ENCODE measurements at regions not wholly inside any gene's neighbourhood (a gene's known extent, or its start where the extent isn't known, plus 50 kb on each side); places are given as distances from the start of the nearest gene placed in this dataset.

- Histone ChIP-seq H2AFZ (ENCODE audit: low read depth) (no peak overlapping the region), H3K9ac (no peak overlapping the region), H3K9me2 (no peaks in the 10 kb centered on the region), H3K36me3 (replicated peaks in 1 of 2; ENCODE audit: control insufficient read depth in 1 of 2, insufficient read depth in 2 of 2, low read length in 1 of 2) (no peaks in the 10 kb centered on the region), H3K27me3 (ENCODE audit: insufficient read depth) (no peaks in the 10 kb centered on the region), H3K79me2 (ENCODE audit: insufficient read depth) (no peaks in the 10 kb centered on the region), H3K4me1 (ENCODE audit: control insufficient read depth in 1 of 2, insufficient read depth in 2 of 2, low read depth in 1 of 2, low read length in 1 of 2) (peaks cover 10 to 26% of the 10 kb centered on the region in 2 experiments), H4K20me1 (ENCODE audit: insufficient read depth) (no peaks in the 10 kb centered on the region; the same call in 1 of the 2 replicates), H3K9me3 (no peaks in the 10 kb centered on the region), H3F3A (replicated peaks; ENCODE audit: insufficient read depth) (peaks cover 17% of the 10 kb centered on the region), H3K4me2 (0 out of 2 replicates have a peak overlapping the region, but pooled peaks have one; percentile 63), H3K4me3 (ENCODE audit: low read depth in 2 of 2, low read length in 1 of 2) (no peak overlapping the region), H3K27ac (ENCODE audit: low read depth in 2 of 2, low read length in 1 of 2) (peak overlapping the region in 1 of 2 experiments; percentile 88; a peak in 1 of 4 replicates)
- CTCF ChIA-PET: interaction anchor here (1.1 kb wide), 1 partner anchor 14 kb away, joined by 3 read pairs; no protein-coding TSS in a partner anchor
- 75% methylated on average over 1 of the region's 1 CpG for WGBS (ENCODE audit: low lambda C conversion rate)
- POLR2A ChIA-PET: no interaction called here
- DNase-seq: no peak
- TF ChIP-seq YY1 (IDR thresholded peaks at IDR 0.05; ENCODE audit: low read depth) (no peak), USF2 (IDR thresholded peaks at IDR 0.05; ENCODE audit: borderline replicate concordance, low read depth, low read length) (no peak), IRF3 (IDR thresholded peaks at IDR 0.05; ENCODE audit: low read depth, low read length) (no peak), JUND (IDR thresholded peaks at IDR 0.05) (no peak), RCOR1 (IDR thresholded peaks at IDR 0.05; ENCODE audit: low read length) (no peak), MXI1 (IDR thresholded peaks at IDR 0.05; ENCODE audit: low read depth, low read length) (no peak), RAD21 (IDR thresholded peaks at IDR 0.05; ENCODE audit: low read length) (no peak), FOXM1 (IDR thresholded peaks at IDR 0.05; ENCODE audit: low read depth) (no peak), TAF1 (IDR thresholded peaks at IDR 0.05; ENCODE audit: borderline replicate concordance, low read depth, low read length) (no peak), POLR2AphosphoS5 (IDR thresholded peaks at IDR 0.05; ENCODE audit: low read depth, low read length) (no peak), CHD2 (IDR thresholded peaks at IDR 0.05; ENCODE audit: low read length, partially characterized antibody) (no peak), ELF1 (IDR thresholded peaks at IDR 0.05) (no peak), SMC3 (IDR thresholded peaks at IDR 0.05; ENCODE audit: low read depth, low read length) (no peak), TCF12 (IDR thresholded peaks at IDR 0.05) (no peak)
- TF ChIP-seq, protein P1, sequence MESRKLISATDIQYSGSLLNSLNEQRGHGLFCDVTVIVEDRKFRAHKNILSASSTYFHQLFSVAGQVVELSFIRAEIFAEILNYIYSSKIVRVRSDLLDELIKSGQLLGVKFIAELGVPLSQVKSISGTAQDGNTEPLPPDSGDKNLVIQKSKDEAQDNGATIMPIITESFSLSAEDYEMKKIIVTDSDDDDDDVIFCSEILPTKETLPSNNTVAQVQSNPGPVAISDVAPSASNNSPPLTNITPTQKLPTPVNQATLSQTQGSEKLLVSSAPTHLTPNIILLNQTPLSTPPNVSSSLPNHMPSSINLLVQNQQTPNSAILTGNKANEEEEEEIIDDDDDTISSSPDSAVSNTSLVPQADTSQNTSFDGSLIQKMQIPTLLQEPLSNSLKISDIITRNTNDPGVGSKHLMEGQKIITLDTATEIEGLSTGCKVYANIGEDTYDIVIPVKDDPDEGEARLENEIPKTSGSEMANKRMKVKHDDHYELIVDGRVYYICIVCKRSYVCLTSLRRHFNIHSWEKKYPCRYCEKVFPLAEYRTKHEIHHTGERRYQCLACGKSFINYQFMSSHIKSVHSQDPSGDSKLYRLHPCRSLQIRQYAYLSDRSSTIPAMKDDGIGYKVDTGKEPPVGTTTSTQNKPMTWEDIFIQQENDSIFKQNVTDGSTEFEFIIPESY (IDR thresholded peaks at IDR 0.05; ENCODE audit: borderline replicate concordance, low read depth): no peak
- TF ChIP-seq, protein P2, sequence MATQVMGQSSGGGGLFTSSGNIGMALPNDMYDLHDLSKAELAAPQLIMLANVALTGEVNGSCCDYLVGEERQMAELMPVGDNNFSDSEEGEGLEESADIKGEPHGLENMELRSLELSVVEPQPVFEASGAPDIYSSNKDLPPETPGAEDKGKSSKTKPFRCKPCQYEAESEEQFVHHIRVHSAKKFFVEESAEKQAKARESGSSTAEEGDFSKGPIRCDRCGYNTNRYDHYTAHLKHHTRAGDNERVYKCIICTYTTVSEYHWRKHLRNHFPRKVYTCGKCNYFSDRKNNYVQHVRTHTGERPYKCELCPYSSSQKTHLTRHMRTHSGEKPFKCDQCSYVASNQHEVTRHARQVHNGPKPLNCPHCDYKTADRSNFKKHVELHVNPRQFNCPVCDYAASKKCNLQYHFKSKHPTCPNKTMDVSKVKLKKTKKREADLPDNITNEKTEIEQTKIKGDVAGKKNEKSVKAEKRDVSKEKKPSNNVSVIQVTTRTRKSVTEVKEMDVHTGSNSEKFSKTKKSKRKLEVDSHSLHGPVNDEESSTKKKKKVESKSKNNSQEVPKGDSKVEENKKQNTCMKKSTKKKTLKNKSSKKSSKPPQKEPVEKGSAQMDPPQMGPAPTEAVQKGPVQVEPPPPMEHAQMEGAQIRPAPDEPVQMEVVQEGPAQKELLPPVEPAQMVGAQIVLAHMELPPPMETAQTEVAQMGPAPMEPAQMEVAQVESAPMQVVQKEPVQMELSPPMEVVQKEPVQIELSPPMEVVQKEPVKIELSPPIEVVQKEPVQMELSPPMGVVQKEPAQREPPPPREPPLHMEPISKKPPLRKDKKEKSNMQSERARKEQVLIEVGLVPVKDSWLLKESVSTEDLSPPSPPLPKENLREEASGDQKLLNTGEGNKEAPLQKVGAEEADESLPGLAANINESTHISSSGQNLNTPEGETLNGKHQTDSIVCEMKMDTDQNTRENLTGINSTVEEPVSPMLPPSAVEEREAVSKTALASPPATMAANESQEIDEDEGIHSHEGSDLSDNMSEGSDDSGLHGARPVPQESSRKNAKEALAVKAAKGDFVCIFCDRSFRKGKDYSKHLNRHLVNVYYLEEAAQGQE (IDR thresholded peaks at IDR 0.05; ENCODE audit: low read depth, low read length): no peak
Observed at GRCh38 chr5:68026092-68026885, 189.3 kb upstream of the PIK3R1 start.
